Esophagus muscularis mucosa (tissue), 4 donors: ENCODE measurements at regions not wholly inside any gene's neighbourhood (a gene's known extent, or its start where the extent isn't known, plus 50 kb on each side); places are given as distances from the start of the nearest gene placed in this dataset.
"Not testable (repeated sequence)": the region's sequence is repeated elsewhere in the genome, so short reads cannot be mapped to it uniquely, and the experiment has no call there.

Experiments used
- DNase-seq: peaks from one replicate; pipeline ENCODE4 v3.0.0-alpha.2; 2017; ENCODE audit errors: extremely low spot score
- H3K27ac ChIP-seq, 4 donors: fragments of 200-600 bp; sonication (generic); replicated peaks in 1 of 4; 1 replicate in 3 of 4; 2 replicates in 1 of 4; pipeline ENCODE4 v1.5.1; 2016 to 2019; ENCODE audit warnings: mild to moderate bottlenecking in 1 of 4
- H3K27me3 ChIP-seq, 4 donors: fragments of 200-600 bp; sonication (generic); one replicate each; pipeline versions ENCODE4 v1.5.1 to v1.6.0; 2016 to 2019
- H3K36me3 ChIP-seq, 4 donors: fragments of 200-600 bp; sonication (generic); one replicate each; pipeline ENCODE4 v1.5.1; 2016 to 2019
- H3K4me1 ChIP-seq, 4 donors: fragments of 200-600 bp; sonication (generic); one replicate each; pipeline ENCODE4 v1.5.1; 2016 to 2019
- H3K4me3 ChIP-seq, 4 donors: fragments of 200-600 bp; sonication (generic); 1 replicate in 2 of 4; 2 replicates in 2 of 4; pipeline ENCODE4 v1.5.1; 2016 to 2019; ENCODE audit warnings: mild to moderate bottlenecking in 4 of 4, moderate library complexity in 1 of 4
- H3K9me3 ChIP-seq, 4 donors: fragments of 200-600 bp; sonication (generic); 1 replicate in 3 of 4; 2 replicates in 1 of 4; pipeline ENCODE4 v1.5.1; 2016 to 2019
- EP300 ChIP-seq: sonication (generic); formaldehyde crosslinking; IDR thresholded peaks from one replicate; pipeline ENCODE4 v1.6.1; 2017; ENCODE audit warnings: antibody characterized with exemption
- POLR2A ChIP-seq: fragments of 450-650 bp; IDR thresholded peaks from one replicate; pipeline ENCODE4 v1.6.1; 2017; ENCODE audit warnings: antibody characterized with exemption, moderate library complexity, mild to moderate bottlenecking, low read depth
- POLR2AphosphoS5 ChIP-seq, 2 donors: sonication (generic); formaldehyde crosslinking; IDR thresholded peaks; one replicate each; pipeline ENCODE4 v1.6.1; 2017; ENCODE audit warnings: antibody characterized with exemption in 2 of 2
- WGBS: methylation state at CpG from one replicate; pipeline ENCODE4 v1.1.5; 2018; 5-methylcytosine and 5-hydroxymethylcytosine counted together
- intact Hi-C: fragments of 100-400 bp; cut with DNase I; formaldehyde crosslinking; loops from one replicate; pipeline ENCODE4 v1.15.1; 2023
- TF ChIP-seq, protein P1 (sequence below), 3 experiments: fragments of 200-600 bp in 2 of 3; fragments of 450-650 bp in 1 of 3; sonication (generic) in 2 of 3; IDR thresholded peaks; one replicate each; pipeline ENCODE4 v1.5.1; 2017 to 2019; ENCODE audit warnings: antibody characterized with exemption in 3 of 3, mild to moderate bottlenecking in 2 of 3, moderate library complexity in 1 of 3

- WGBS, result 95% methylated on average over 9 of the region's 9 CpGs
- Histone ChIP-seq H3K4me3 (no peak overlapping the region), H3K4me1 (no peaks in the 10 kb centered on the region), H3K36me3 (no peaks in the 10 kb centered on the region), H3K27me3 (no peaks in the 10 kb centered on the region), H3K27ac (no peak overlapping the region), H3K9me3 (no peaks in the 10 kb centered on the region)
- intact Hi-C loops, result no loop called here
- no peak for DNase-seq
- TF ChIP-seq POLR2A (no peak), EP300 (no peak), POLR2AphosphoS5 (IDR thresholded peaks at IDR 0.05) (no peak)
- TF ChIP-seq, protein P1, sequence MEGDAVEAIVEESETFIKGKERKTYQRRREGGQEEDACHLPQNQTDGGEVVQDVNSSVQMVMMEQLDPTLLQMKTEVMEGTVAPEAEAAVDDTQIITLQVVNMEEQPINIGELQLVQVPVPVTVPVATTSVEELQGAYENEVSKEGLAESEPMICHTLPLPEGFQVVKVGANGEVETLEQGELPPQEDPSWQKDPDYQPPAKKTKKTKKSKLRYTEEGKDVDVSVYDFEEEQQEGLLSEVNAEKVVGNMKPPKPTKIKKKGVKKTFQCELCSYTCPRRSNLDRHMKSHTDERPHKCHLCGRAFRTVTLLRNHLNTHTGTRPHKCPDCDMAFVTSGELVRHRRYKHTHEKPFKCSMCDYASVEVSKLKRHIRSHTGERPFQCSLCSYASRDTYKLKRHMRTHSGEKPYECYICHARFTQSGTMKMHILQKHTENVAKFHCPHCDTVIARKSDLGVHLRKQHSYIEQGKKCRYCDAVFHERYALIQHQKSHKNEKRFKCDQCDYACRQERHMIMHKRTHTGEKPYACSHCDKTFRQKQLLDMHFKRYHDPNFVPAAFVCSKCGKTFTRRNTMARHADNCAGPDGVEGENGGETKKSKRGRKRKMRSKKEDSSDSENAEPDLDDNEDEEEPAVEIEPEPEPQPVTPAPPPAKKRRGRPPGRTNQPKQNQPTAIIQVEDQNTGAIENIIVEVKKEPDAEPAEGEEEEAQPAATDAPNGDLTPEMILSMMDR (IDR thresholded peaks at IDR 0.05), result no peak
Observed at GRCh38 chr7:84738583-84739150, 448.2 kb downstream of the SEMA3D start.

GRCh38 chr7:84735677-84736076 lies 451.2 kb downstream of the SEMA3D start:
- WGBS, result 77% methylated on average over 1 of the region's 1 CpG
- no peak for TF ChIP-seq EP300
- TF ChIP-seq POLR2AphosphoS5 (IDR thresholded peaks at IDR 0.05), result no peak
- TF ChIP-seq, protein P1 (IDR thresholded peaks at IDR 0.05), result no peak
- TF ChIP-seq POLR2A, result no peak

DNA sequence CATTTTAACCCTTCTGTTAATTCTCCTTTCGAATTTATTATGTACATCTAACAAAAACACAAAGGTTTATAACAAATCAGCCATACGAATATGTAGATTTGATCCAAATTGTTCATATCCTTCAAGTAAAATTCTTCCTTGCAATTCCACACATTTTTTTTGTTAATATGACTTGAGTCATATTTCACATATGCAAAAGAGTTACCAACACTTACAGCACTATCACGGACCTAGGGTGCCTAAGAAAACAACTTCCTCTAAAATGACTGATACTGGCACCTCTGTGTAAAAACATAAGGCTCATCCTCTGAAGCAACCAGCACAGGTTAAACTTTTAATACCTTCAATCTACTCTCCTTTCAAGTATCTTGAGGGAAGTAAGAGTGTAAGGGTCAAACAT lies 451.8 kb downstream of the SEMA3D start:
- H3K9me3 ChIP-seq, result peaks cover 0 to 5% (median 0%) of the 10 kb centered on the region in 4 donors
- intact Hi-C loops, result no loop called here
- H3K27ac ChIP-seq, result no peak overlapping the region
- DNase-seq, result no peak
- H3K27me3 ChIP-seq, result no peaks in the 10 kb centered on the region
- no peak for TF ChIP-seq EP300
- H3K36me3 ChIP-seq, result no peaks in the 10 kb centered on the region
- H3K4me3 ChIP-seq, result no peak overlapping the region
- no peaks in the 10 kb centered on the region for H3K4me1 ChIP-seq
- WGBS, result 81% methylated on average over 3 of the region's 3 CpGs

More at GRCh38 chr7:84735677-84736076, 451.2 kb downstream of the SEMA3D start:
- no peaks in the 10 kb centered on the region for H3K36me3 ChIP-seq
- intact Hi-C loops, result no loop called here
- H3K4me1 ChIP-seq, result no peaks in the 10 kb centered on the region
- no peaks in the 10 kb centered on the region for H3K27me3 ChIP-seq
- no peak overlapping the region for H3K4me3 ChIP-seq
- H3K9me3 ChIP-seq, result peaks cover 0 to 5% (median 0%) of the 10 kb centered on the region in 4 donors
- DNase-seq, result no peak
- no peak overlapping the region for H3K27ac ChIP-seq

- H3K4me3 ChIP-seq, H3K36me3 ChIP-seq, H3K27ac ChIP-seq, DNase-seq, H3K9me3 ChIP-seq, H3K27me3 ChIP-seq, intact Hi-C loops, H3K4me1 ChIP-seq: not testable (repeated sequence)
- 91% methylated on average over 2 of the region's 2 CpGs for WGBS
Observed at GRCh38 chr7:84733976-84734375, 452.9 kb downstream of the SEMA3D start.

GRCh38 chr7:84730864-84731263 lies 456.0 kb downstream of the SEMA3D start:
- 97% methylated on average over 4 of the region's 4 CpGs for WGBS
- intact Hi-C loops, DNase-seq: not testable (repeated sequence)

GRCh38 chr7:84729284-84729683 lies 457.6 kb downstream of the SEMA3D start:
- no peaks in the 10 kb centered on the region for H3K36me3 ChIP-seq
- peaks cover 0 to 5% (median 2%) of the 10 kb centered on the region in 4 donors for H3K9me3 ChIP-seq
- no peak overlapping the region for H3K27ac ChIP-seq
- no peak for DNase-seq
- TF ChIP-seq POLR2A, result no peak
- TF ChIP-seq, protein P1 (IDR thresholded peaks at IDR 0.05), result no peak
- no peak for TF ChIP-seq EP300
- TF ChIP-seq POLR2AphosphoS5 (IDR thresholded peaks at IDR 0.05), result no peak
- no peaks in the 10 kb centered on the region for H3K27me3 ChIP-seq
- no peak overlapping the region for H3K4me3 ChIP-seq
- no peaks in the 10 kb centered on the region for H3K4me1 ChIP-seq
- intact Hi-C loops, result no loop called here
- 58% methylated on average over 1 of the region's 1 CpG for WGBS

More at GRCh38 chr7:84730864-84731263, 456.0 kb downstream of the SEMA3D start:
- H3K4me1 ChIP-seq, H3K4me3 ChIP-seq, H3K36me3 ChIP-seq, H3K9me3 ChIP-seq, H3K27ac ChIP-seq, H3K27me3 ChIP-seq: not testable (repeated sequence)
